HG03025 (cell line): ENCODE measurements at regions not wholly inside any gene's neighbourhood (a gene's known extent, or its start where the extent isn't known, plus 50 kb on each side); places are given as distances from the start of the nearest gene placed in this dataset.

Experiments
- ATAC-seq: cut with Tn5 transposase; IDR thresholded peaks from one replicate; pipeline ENCODE4 v1.9.1; 2021; ENCODE audit warnings: mild to moderate bottlenecking, moderate library complexity; ENCODE audit not compliant: unreplicated experiment, low FRiP score

DNA sequence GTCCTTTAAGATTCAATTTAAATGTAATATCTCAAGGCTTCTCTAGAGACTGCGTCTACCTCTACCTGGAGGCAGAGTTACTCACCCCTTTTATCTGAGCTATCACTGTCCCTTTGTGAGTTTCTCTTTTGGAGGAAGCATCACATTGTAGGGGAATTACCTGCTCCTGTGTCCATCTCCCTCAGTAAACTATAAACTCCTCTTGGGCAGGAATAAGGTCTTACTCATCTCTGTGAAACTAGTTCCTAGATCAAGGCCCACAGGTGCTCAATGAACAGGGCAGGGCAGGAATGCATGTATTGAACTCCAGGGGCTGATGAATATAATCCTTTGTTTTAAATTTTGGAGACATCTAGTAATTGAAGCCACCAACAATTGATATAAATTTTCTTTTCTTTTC lies 139.8 kb upstream of the ERCC6L2 start:
- no peak for ATAC-seq

DNA sequence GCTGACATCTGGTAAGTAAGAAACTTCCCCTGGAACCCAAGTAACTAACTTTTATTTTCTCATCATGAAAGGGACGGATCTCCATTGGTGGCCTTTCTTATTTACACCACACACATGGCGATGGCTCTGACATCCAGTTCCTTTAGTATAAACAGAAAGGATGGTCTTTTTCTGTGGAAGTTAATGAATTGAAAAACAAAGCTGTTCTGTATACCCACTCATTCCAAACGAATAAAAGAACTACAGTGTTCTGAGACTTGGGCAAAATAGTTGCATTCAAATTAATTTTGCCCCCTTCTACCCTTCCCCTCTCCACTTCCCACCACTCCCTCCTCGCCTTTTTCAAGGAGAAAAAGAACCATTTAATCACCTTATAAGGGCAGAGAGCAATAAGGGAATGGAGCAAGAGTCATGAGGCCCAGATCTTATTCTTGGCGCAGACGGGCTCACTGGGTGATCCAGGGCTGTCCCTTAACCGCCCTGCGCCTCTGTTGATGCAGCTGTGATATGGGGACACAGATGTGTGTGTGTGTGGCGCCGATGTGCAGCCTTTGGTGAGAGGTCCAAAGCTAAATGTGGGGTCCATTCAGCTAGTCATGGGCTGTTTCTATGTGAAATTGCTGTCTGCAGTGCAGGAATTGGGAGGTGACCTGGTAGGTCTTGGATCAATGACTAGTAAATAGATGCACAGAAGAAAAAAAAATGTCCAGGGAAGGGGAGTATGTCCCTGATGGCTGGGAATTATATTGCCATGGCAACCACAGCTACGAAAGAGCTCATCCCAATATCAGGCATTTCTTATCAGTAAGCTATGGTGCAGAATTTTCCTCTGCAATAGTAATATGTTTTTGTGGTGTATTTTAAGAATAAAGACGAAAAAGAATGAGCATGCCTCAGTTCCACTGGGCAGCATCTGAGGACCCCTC lies 141.5 kb upstream of the ERCC6L2 start:
- no peak for ATAC-seq

DNA sequence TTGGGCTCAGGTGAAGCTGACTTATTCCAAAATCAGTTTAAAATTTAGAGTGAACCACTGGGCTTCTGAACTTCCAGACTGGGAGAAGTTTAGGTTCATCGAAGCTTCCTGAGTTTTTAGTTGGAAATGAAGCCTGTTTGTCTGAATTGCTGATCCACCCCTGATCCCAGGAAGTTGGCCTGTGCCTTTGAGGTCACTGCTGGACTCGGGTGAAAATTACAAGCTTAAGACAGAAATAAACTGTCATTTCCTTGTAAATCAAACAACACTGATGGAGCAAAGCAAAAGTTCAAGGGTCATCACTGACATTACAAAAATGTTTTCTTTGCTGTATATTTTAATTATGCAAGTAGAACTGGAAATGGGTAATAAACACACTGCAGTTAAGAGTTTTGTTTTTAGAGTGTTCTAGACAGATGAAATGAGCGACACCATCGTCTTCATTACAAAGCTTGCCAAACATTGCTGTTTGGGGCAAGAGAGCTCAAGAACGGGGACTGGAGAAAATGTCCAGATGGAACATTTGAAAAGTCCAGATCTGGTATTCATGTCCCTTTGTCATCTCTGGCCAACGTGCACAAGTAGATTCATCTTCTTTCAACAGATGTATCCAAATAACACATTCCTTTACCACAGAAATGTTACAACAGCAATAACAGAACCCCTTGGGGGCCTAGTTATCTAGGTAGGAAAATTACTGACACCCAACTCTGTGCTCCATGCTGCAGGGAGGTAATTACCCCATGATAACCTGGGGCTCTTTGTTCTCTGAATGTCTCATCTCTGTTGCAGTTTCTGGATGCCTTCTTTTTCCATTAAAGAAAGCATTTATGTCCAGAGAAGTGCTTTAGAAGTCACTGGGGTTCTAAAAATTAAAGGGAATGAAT lies 142.4 kb upstream of the ERCC6L2 start:
- no peak for ATAC-seq

DNA sequence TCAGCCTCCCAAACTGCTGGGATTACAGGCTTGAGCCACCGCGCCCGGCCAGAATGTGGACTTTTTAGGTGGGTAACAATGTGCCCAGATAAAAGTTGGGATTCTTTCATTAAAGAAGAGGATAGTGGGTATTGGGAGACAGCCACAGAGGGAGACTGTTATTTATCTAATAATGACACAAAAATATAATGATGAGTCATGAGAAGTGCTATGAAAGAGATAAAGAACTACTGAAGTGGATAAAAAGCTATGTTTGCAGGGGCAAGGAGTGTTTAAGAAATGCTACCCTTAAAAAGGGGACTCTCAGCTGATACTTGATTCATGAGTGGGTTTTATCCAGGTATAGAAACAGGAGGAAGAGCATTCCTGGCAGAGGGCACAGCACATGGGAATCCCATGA lies 143.6 kb upstream of the ERCC6L2 start:
- ATAC-seq = no peak

DNA sequence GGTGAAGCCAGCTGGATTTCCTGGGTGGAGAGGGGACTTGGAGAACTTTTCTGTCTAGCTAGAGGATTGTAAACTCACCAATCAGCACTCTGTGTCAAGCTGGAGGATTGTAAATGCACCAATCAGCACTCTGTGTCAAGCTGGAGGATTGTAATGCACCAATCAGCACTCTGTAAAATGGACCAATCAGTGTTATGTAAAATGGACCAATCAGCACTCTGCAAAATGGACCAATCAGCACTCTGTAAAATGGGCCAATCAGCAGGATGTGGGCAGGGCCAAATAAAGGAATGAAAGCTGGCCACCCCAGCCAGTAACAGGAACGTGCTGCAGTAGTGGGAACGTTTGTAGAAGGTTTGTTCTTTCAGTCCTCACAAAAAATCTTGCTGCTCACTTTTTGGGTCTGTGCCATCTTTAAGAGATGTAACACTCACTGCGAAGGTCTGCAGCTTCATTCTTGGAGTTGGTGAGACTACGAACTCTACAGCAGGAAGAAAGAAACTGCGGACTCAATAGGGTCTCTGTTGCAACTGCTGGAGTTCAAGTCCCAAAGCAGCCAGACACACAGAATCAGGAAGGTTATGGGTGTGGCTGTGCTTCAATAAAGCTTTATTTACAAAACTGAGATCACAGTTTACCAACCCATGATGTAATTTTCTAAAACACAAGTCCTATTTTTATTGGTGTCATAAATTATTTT lies 145.7 kb upstream of the ERCC6L2 start:
- no peak for ATAC-seq

DNA sequence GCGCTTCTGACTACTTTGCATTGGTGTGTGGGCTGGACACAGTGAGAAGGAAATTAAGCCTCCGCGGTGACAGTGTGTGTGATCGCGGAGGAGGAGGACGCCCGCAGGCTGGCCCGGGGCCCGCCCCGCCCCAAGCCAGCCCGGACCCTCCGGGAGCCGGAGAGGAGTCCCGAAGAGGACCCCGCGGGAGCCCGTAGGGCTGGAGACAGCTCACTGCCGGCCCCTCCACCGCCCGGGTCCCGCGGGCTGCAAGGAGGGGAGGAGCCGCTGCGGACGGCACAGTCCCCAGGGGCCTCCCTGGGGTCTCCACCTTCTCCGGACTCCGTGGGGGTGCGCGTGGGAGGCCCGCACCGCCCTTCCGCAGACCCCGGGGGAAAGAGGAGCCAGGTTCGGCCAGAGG lies 146.4 kb upstream of the ERCC6L2 start:
- no peak for ATAC-seq

DNA sequence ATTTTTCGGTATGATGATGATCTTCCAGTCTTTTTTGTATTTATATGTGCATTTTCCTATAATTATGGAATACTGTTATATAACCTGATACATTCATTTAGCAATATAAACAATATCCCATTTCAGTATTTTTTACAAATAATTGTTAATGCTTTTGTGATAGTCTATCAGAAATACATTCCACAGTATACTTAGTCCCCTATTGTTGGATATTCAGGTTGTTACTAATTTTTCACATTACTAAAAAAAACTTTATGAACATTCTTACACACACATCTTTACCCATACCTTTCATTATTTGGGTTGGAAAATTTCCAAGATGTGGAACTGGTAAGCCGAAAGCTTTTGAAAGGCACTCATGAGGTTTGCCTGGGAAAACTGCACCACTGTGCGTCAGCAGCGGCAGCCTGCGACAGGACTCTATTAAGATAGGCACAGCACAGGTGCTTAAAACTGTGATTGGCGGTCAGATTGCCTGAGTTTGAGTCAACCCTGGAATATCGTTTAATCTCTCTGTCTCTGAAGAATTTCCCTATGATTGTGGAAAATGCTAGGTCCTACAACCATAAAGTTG lies 147.5 kb upstream of the ERCC6L2 start:
- no peak for ATAC-seq

DNA sequence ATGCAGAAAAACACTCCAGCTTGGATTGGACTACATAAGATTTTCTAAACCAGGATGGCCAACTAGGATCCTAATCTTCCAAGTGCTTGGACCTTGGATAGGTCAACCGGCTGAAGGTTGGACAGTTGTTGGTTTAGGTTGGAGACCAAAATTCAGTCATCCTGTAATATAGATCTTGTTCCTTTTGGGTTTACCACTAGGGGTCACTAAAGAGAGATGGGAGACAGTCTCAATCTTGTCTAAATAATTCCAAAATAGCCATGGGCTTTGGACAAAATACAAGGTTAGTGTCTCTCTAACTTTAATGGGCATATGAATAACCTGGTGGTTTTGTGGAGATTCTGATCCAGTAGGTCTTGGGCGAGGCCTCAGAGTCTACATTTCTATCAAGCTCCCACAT lies 148.7 kb upstream of the ERCC6L2 start:
- ATAC-seq = no peak

DNA sequence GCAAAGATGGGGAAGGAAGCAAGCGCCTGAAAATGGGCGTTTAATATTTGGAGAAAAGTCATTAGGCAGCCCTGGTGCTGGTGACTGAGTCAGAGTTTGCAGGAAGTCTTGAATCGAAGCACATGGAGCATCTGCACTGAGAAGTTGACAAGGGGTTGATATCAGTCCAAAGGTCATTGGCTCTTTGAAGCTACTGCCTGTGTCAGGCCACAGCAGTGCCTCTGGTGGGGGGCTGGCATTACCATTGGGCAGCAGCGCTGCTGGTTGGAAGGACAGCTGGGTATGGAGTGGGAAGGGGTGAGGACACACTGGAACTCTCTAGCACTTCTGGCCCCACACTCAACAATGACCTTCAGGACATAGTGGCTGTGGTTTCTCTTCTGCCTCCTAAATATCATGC lies 150.4 kb upstream of the ERCC6L2 start:
- no peak for ATAC-seq

DNA sequence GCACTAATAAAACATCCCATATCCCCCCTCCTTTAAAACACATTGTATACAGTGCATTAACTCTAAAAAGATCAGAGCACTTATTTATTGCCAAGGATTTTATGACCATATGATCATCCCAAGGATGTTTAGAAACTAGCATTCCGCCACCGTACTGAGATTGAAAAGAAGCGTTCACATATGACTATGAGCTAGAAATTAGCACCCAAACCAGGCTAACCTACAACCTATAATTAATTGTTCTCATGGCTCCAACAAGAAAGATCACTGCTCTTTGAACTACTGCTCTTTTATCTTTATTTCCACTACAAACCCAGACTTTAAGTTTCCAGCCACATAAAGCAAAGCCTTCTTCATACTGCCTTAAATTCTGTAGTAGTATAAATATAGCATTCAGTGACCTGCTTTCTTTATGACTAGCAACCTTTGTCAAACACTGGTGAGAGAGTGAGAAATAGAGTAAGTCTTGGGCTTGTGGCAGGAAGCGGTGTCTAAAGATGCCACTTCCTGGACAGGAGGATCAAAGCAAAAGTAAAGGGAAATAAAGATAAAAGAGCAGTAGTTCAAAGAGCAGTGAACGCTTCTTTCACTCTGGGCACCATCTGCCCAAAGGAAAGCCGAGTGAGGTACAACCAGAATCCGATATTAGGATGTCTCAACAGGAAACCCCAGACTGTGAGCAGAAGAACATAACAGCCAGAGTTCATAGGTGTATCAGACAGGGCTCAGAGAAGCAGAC lies 151.1 kb upstream of the ERCC6L2 start:
- ATAC-seq = peak; percentile 93

DNA sequence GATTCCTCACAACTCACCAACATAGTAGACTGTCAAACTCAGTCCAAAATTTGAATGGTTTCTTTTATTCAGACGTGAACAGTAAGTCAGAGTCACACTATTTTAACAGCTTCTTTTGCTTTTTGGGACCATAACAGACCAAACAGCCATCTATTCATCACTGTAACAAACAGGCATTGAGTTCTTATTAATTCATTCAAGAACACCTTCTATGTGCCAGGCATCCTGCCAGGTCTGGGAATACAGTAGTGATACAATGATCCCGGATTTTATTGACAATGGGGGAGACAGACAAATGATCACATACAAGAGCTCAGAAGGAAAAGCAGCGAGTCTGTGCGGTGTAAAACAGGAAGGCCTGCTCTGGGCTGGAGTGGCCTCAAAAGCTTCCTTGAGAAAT lies 153.3 kb upstream of the ERCC6L2 start:
- ATAC-seq = no peak

DNA sequence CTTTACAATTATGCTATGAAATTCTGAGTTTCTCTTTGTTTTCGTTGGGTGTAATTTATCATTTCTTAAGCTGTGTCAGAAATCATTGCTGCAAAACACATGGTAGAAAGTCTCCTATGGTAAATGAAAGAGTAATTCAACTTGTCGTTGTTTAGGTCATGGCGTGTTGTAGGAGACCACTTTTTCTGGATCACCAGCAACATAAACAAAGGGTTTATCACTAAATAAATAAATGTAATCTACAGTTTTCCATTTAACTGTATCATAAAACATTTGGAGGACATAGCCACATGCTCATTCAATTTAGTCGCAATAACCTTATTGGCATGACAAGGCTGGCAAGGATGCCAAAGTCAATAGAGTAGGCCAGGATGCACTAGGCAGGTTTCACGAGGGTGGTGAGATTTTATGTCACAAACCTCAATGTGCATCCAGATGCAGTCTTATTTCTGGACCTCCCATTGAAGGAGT lies 154.4 kb upstream of the ERCC6L2 start:
- ATAC-seq = no peak

DNA sequence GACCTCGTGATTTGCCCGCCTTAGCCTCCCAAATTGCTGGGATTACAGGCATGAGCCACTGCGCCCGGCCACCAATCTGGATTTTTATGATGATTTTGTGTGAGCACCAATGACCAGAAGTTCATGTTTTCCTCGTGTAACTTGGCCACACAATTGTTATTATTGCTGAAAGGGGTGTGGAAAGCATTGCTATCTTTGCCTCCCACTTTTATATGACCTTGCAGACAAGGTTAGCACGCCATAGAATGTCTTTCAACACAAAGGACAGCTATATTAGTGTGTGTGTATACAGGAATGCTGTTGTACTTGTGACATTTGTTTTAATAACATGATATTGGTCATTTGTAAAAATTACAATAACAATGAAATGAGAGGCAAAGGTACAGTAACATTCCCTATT lies 155.0 kb upstream of the ERCC6L2 start:
- no peak for ATAC-seq

DNA sequence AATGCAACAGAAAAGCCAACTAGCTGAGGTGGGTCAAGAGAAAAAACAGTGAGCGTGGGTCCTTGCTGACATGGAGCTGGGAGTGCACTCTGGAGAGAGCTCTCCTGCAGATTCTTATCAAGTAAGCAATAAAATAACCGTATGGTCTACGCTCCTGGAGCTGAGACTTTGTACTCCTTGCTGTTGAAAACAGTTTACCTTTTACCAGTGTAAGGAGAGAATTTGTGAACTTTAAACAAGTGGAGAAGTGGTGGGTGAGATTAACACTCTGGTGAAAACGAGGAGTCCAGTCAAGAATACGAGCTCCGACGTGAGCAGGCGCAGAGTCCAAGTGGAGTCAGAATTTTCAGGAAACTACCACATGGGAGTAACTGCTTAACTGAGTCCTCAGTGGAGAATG lies 156.1 kb upstream of the ERCC6L2 start:
- no peak for ATAC-seq

DNA sequence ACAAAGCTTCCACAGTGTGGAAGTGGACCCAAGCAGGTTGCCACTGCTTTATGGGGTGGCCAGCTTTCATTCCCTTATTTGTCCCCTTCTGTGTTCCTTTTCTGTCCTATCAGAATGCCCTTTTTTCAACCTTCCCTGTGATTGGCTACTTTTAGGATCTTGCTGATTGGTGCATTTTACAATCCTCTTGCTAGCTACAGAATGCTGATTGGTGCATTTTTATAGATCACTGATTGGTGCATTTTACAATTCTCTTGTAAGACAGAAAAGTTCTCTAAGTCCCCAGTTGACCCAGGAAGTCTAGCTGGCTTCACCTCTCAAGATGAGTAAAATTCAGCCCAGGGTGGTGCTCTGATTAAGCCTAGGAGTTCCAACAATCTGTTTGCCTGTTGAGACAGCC lies 157.2 kb upstream of the ERCC6L2 start:
- no peak for ATAC-seq

DNA sequence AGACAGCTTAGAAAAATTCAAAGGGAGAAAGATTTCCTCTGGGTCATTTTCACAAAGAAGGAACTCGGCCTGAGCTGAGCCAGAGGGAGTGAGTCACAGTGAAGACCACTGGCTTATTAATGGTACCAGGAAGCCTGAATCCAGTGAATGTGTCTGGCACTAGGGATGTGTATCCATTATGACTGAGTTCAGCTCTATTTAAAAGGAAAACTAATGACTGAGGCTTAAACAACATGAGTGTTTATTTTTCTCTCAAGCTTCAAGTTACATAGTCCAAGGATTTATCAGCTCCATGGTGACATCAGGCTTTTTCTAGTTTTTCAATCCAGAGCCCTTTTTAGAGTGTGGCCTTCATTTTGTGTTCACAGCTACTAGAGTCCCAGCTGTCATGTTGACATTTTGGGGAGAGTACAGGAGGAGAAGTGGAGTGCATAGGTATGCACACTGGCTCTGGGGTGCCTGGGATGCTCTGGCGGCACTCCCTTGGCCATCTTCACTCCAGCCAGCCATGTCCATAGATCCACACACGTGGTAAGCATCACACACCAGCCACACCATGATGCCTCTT lies 159.5 kb upstream of the ERCC6L2 start:
- no peak for ATAC-seq

DNA sequence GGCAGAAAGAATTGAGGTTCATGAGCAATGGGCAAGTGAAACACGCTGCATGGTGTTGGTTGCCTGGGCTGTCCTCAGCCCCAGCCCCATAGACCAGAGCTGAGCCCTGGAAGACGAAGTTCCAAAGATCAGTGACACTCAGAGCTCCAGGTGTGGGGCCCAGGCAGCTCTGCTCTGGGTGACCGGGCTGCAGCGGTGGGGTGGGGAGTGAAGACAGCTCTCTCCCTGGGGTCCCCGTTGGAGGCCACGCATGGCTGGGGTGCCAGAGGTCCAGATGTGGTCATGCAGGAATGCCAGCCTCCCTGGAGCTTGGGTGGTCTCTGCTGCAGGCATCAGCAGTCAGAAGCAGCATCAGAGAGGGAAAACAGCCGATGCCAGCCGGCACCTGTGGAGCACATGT lies 165.0 kb upstream of the ERCC6L2 start:
- ATAC-seq = no peak

DNA sequence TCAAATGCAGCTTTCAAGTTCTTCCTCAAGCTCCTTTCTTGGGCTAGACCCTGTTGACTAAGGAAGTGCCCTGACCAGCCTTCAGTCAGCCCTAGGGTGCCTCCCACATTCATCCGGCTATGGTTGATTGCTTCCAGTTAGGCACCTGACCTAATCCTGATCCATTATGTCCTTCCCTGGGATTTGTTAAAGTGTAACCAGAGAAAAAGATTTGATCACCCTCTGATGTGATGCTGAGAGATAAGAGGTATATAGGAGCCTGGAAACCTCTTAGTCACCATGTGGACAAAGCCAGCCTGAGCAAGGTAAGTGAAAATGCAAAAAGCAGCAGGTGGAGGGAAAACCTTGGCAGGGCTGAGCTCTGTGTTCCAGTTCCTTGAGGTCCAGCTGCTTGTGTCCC lies 178.8 kb upstream of the ERCC6L2 start:
- ATAC-seq = no peak

DNA sequence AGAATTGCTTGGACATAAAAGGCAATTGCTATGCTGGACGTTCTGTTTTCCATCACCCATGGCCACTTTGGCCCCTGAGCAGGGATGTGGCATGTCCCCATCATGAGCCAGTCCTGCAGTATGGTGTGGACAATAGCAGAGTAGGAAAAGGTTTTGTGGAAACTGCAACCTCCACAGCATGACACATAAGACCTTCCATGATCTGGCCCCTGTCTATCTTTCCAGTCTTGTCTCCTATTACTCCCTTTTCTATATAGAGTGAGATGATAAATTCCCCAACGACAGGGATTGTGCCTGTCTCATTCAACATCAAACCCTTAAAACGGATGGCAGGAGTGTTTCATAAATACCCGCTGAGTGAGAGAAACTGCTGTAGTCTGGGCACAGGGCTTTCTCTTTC lies 174.7 kb upstream of the PTCH1 start:
- ATAC-seq = no peak

DNA sequence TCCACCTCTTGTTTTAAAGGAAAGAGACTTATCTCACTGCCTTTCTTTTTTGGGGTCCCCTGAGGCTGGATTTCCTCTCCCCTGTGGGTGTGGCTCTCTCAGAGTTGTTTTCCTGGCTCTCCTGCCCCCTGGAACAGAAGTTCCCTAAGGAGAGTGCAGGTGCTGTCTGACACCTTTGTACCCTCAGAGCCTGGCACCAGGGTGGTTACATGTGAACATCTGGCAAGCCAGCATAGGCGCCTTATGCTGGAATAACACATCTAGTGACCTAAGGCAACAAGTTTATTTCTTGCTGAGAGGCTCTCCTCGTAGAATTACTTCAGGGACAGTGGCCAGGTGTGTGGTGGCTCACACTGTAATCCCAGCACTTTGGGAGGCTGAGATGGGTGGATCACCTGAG lies 172.9 kb upstream of the PTCH1 start:
- no peak for ATAC-seq
